Stimulated activated CD8-positive, alpha-beta memory T cell treated with anti-CD3 and anti-CD28 coated beads, Interleukin-4, amount 100 ng/mL, for 24 hours (primary cell): ENCODE measurements at regions not wholly inside any gene's neighbourhood (a gene's known extent, or its start where the extent isn't known, plus 50 kb on each side); places are given as distances from the start of the nearest gene placed in this dataset.
"Not testable (repeated sequence)": the region's sequence is repeated elsewhere in the genome, so short reads cannot be mapped to it uniquely, and the experiment has no call there.

Source experiments
- DNase-seq: peaks from one replicate; pipeline ENCODE4 v3.0.0-alpha.2; 2020; ENCODE audit warnings: low read depth

GRCh38 chr3:14252321-14253021 lies 73.9 kb downstream of the LSM3 start:
- no peak for DNase-seq

GRCh38 chr3:14253022-14253706 lies 74.5 kb downstream of the LSM3 start:
- DNase-seq = no peak

- DNase-seq = no peak
These were observed 75.2 kb downstream of the LSM3 start for GRCh38 chr3:14253707-14254382.

- DNase-seq = no peak
These were observed 76.4 kb downstream of the LSM3 start for GRCh38 chr3:14254812-14255702.

- no peak for DNase-seq
These were observed 77.4 kb downstream of the LSM3 start for GRCh38 chr3:14256046-14256445.

GRCh38 chr3:14256561-14257342 lies 78.1 kb downstream of the LSM3 start:
- no peak for DNase-seq

- DNase-seq = no peak
These were observed 80.6 kb downstream of the LSM3 start for GRCh38 chr3:14258906-14259904.

- DNase-seq = no peak
These were observed 81.8 kb downstream of the LSM3 start for GRCh38 chr3:14260463-14260862.

- DNase-seq = peak; percentile 67
These were observed 82.6 kb downstream of the LSM3 start for GRCh38 chr3:14261229-14261628.

GRCh38 chr3:14262212-14262611 lies 83.6 kb downstream of the LSM3 start:
- DNase-seq = no peak

- DNase-seq = no peak
These were observed 84.2 kb downstream of the LSM3 start for GRCh38 chr3:14262867-14263266.

GRCh38 chr3:14263317-14264005 lies 84.8 kb downstream of the LSM3 start:
- DNase-seq = no peak

GRCh38 chr3:14265246-14265962 lies 86.8 kb downstream of the LSM3 start:
- no peak for DNase-seq

GRCh38 chr3:14266361-14266760 lies 87.7 kb downstream of the LSM3 start:
- DNase-seq = no peak

GRCh38 chr3:14267976-14268375 lies 89.4 kb downstream of the LSM3 start:
- no peak for DNase-seq

GRCh38 chr3:14268897-14269296 lies 90.3 kb downstream of the LSM3 start:
- DNase-seq = no peak

GRCh38 chr3:14272041-14272958 lies 93.7 kb downstream of the LSM3 start:
- not testable (repeated sequence) for DNase-seq
